Endothelial cell of umbilical vein (primary cell): ENCODE measurements at regions not wholly inside any gene's neighbourhood (a gene's known extent, or its start where the extent isn't known, plus 50 kb on each side); places are given as distances from the start of the nearest gene placed in this dataset.

Source experiments
- BruUV-seq: library from RNA; stranded (reverse); fragments of 400-500 nt; replicated peaks from 2 replicates; lab custom pipeline; 2021; lab: Mats Ljungman, UMichigan
- CTCF ChIA-PET: fragments of 300-600, 350-600 bp; sonication (Branson Sonifier 250); formaldehyde crosslinking; loops from one replicate; lab custom pipeline; 2021; ENCODE audit warnings: antibody characterized with exemption, inconsistent platforms; lab: Charles Lee
- POLR2A ChIA-PET: fragments of 300-600, 350-600 bp; sonication (Branson Sonifier 250); formaldehyde crosslinking; loops from one replicate; lab custom pipeline; 2021; ENCODE audit warnings: antibody characterized with exemption, inconsistent platforms; lab: Charles Lee
- DNase-seq: peaks from one replicate; pipeline ENCODE4 v3.0.0-alpha.2; 2011; ENCODE audit warnings: low read depth, low spot score
- FAIRE-seq: peaks from 2 replicates; lab custom pipeline; 2011; peaks lifted over from hg19 to GRCh38; lab: Jason Lieb, UNC
- H2AFZ ChIP-seq: 2 replicates; pipeline ENCODE4 v1.6.0; 2012; ENCODE audit warnings: low read depth, low read length, control low read depth, inconsistent platforms
- H3K27ac ChIP-seq: 2 replicates; pipeline ENCODE4 v1.5.1; 2011; ENCODE audit warnings: low read depth, mild to moderate bottlenecking, control low read depth, low read length, moderate library complexity; ENCODE audit not compliant: insufficient read depth
- H3K27me3 ChIP-seq, 2 experiments: 2 replicates each; pipeline versions ENCODE4 v1.6.0 to v1.6.1; 2011; ENCODE audit warnings: low read length in 2 of 2, mixed read lengths in 1 of 2; ENCODE audit not compliant: control insufficient read depth in 2 of 2, insufficient read depth in 2 of 2
- H3K36me3 ChIP-seq, 2 experiments: 2 replicates in 1 of 2; 3 replicates in 1 of 2; pipeline ENCODE4 v1.5.1; 2011; ENCODE audit warnings: low read length in 2 of 2, mild to moderate bottlenecking in 1 of 2, moderate library complexity in 1 of 2; ENCODE audit not compliant: control insufficient read depth in 2 of 2, insufficient read depth in 2 of 2; ENCODE audit errors: extremely low read depth in 1 of 2
- H3K4me1 ChIP-seq: 3 replicates; pipeline ENCODE4 v1.5.1; 2011; ENCODE audit warnings: mild to moderate bottlenecking, low read length; ENCODE audit not compliant: control insufficient read depth, insufficient read depth; ENCODE audit errors: extremely low read depth
- H3K4me2 ChIP-seq: 2 replicates; pipeline ENCODE4 v1.6.1; 2011; ENCODE audit warnings: low read length, control low read depth, mixed read lengths; ENCODE audit not compliant: insufficient read depth
- H3K4me3 ChIP-seq, 3 experiments: fragments of 200-600 bp in 1 of 3; sonication (generic), shearing (Covaris generic) in 1 of 3; replicated peaks in 1 of 3; 2 replicates each; pipeline ENCODE4 v1.5.1; 2011 to 2016; ENCODE audit warnings: control low read depth in 3 of 3, low read length in 3 of 3, mild to moderate bottlenecking in 2 of 3, inconsistent platforms in 1 of 3, low read depth in 1 of 3, moderate library complexity in 1 of 3; ENCODE audit not compliant: insufficient read depth in 1 of 3
- H3K79me2 ChIP-seq: 2 replicates; pipeline ENCODE4 v1.6.0; 2012; ENCODE audit warnings: low read length, inconsistent platforms; ENCODE audit not compliant: control insufficient read depth, insufficient read depth
- H3K9ac ChIP-seq: replicated peaks from 2 replicates; pipeline ENCODE3; 2011; ENCODE audit warnings: low read length, control low read depth; ENCODE audit not compliant: insufficient read depth; ENCODE audit errors: extremely low read depth
- H3K9me1 ChIP-seq: replicated peaks from 3 replicates; pipeline ENCODE4 v1.6.0; 2011; ENCODE audit warnings: mild to moderate bottlenecking, low read length; ENCODE audit not compliant: control insufficient read depth, insufficient read depth; ENCODE audit errors: extremely low read depth
- H3K9me3 ChIP-seq: replicated peaks from 2 replicates; pipeline ENCODE4 v1.5.1; 2012; ENCODE audit warnings: low read length, inconsistent platforms; ENCODE audit not compliant: control insufficient read depth, insufficient read depth
- H4K20me1 ChIP-seq: replicated peaks from 2 replicates; pipeline ENCODE3; 2011; ENCODE audit warnings: mild to moderate bottlenecking, low read length; ENCODE audit not compliant: control insufficient read depth, insufficient read depth; ENCODE audit errors: extremely low read depth
- EZH2 ChIP-seq: IDR thresholded peaks from 2 replicates; pipeline ENCODE4 v1.6.1; 2012; ENCODE audit warnings: borderline replicate concordance, low read depth, mild to moderate bottlenecking, moderate library complexity, low read length, inconsistent platforms; ENCODE audit not compliant: severe bottlenecking
- FOS ChIP-seq: IDR thresholded peaks from 2 replicates; pipeline ENCODE4 v1.6.1; 2011; ENCODE audit warnings: mild to moderate bottlenecking, low read length, moderate library complexity, borderline replicate concordance; ENCODE audit not compliant: insufficient read depth
- GATA2 ChIP-seq: IDR thresholded peaks from 2 replicates; pipeline ENCODE4 v1.7.0; 2011; ENCODE audit warnings: low read depth, mild to moderate bottlenecking, moderate library complexity, mixed read lengths, low read length; ENCODE audit not compliant: insufficient read length, insufficient read depth
- JUN ChIP-seq: IDR thresholded peaks from 2 replicates; pipeline ENCODE4 v1.6.1; 2011; ENCODE audit warnings: borderline replicate concordance, low read depth; ENCODE audit not compliant: insufficient read length, insufficient read depth
- MYC ChIP-seq: IDR thresholded peaks from one replicate; pipeline ENCODE4 v1.6.1; 2011; ENCODE audit warnings: mild to moderate bottlenecking, low read depth, low read length
- POLR2A ChIP-seq: IDR thresholded peaks from 2 replicates; pipeline ENCODE4 v1.6.1; 2012; ENCODE audit warnings: low read depth, mild to moderate bottlenecking, control low read depth, low read length
- POLR2AphosphoS5 ChIP-seq: IDR thresholded peaks from 2 replicates; pipeline ENCODE4 v1.6.1; 2012; ENCODE audit warnings: low read depth, mild to moderate bottlenecking, control low read depth, low read length, moderate library complexity; ENCODE audit not compliant: insufficient read depth
- dilution Hi-C: fragments of 300-500 bp; cut with MboI; formaldehyde crosslinking; loops from one replicate; pipeline ENCODE4 v1.15.0; 2019; ENCODE audit warnings: low sequenced_read_pairs; ENCODE audit not compliant: extremely low pct_ligation_motif_present
- intact Hi-C: fragments of 100-400 bp; cut with micrococcal nuclease; formaldehyde crosslinking; loops from one replicate; pipeline ENCODE4 v1.10.0; 2022
- TF ChIP-seq, protein P1 (sequence below): IDR thresholded peaks from 2 replicates; pipeline ENCODE4 v1.6.1; 2011; ENCODE audit not compliant: insufficient read depth, insufficient read length
- TF ChIP-seq, protein P2 (sequence below), 2 donors: IDR thresholded peaks; 1 replicate in 1 of 2; 2 replicates in 1 of 2; pipeline ENCODE4 v1.5.1; 2011; ENCODE audit warnings: low read length in 2 of 2, mild to moderate bottlenecking in 2 of 2, moderate library complexity in 2 of 2, control low read depth in 1 of 2, inconsistent platforms in 1 of 2, low read depth in 1 of 2; ENCODE audit not compliant: insufficient read depth in 1 of 2; ENCODE audit errors: extremely low read depth in 1 of 2

DNA sequence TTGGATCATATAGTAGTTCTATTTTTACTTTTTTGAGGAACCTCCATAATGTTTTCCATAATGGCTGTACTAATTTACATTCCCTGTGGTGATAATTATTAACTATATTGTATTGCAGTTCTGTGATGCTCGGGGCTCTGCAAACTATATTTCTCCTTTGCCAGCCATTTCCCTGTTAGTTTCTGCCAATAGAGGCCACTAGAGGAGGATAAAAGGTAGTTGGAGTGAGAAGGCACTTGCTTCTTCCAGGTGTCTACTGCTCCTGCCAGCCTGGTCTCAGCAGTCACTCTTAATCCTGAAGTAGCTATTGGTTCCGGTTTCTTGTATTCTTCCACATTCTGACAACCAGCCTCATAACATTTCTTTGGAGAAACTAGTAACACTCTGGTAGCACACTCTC lies 233.9 kb upstream of the GBE1 start:
- no peaks in the 10 kb centered on the region for H3K4me1 ChIP-seq
- H3K36me3 ChIP-seq, result no peaks in the 10 kb centered on the region
- DNase-seq, result no peak
- no TSS peak for BruUV-seq
- H3K9me3 ChIP-seq, result no peaks in the 10 kb centered on the region
- POLR2A ChIA-PET, result no interaction called here
- no peak for FAIRE-seq
- no peaks in the 10 kb centered on the region for H3K79me2 ChIP-seq
- no peak overlapping the region for H2AFZ ChIP-seq
- no peak overlapping the region for H3K9ac ChIP-seq
- H4K20me1 ChIP-seq, result no peaks in the 10 kb centered on the region
- dilution Hi-C loops (no loop called here), intact Hi-C loops (no loop called here)
- peaks cover 0 to 3% of the 10 kb centered on the region in 2 experiments for H3K27me3 ChIP-seq
- no peak overlapping the region for H3K4me3 ChIP-seq
- H3K4me2 ChIP-seq, result no peak overlapping the region
- H3K27ac ChIP-seq, result no peak overlapping the region
- no peaks in the 10 kb centered on the region for H3K9me1 ChIP-seq
- CTCF ChIA-PET, result interaction anchor here (1.0 to 1.6 kb wide), 2 partner anchors 138 to 334 kb away, joined by 3 read pairs; no protein-coding TSS in a partner anchor
- TF ChIP-seq FOS, result no peak
- TF ChIP-seq POLR2AphosphoS5, result no peak
- no peak for TF ChIP-seq GATA2
- no peak for TF ChIP-seq POLR2A
- TF ChIP-seq, protein P1, sequence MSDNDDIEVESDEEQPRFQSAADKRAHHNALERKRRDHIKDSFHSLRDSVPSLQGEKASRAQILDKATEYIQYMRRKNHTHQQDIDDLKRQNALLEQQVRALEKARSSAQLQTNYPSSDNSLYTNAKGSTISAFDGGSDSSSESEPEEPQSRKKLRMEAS, result no peak
- TF ChIP-seq, protein P2, sequence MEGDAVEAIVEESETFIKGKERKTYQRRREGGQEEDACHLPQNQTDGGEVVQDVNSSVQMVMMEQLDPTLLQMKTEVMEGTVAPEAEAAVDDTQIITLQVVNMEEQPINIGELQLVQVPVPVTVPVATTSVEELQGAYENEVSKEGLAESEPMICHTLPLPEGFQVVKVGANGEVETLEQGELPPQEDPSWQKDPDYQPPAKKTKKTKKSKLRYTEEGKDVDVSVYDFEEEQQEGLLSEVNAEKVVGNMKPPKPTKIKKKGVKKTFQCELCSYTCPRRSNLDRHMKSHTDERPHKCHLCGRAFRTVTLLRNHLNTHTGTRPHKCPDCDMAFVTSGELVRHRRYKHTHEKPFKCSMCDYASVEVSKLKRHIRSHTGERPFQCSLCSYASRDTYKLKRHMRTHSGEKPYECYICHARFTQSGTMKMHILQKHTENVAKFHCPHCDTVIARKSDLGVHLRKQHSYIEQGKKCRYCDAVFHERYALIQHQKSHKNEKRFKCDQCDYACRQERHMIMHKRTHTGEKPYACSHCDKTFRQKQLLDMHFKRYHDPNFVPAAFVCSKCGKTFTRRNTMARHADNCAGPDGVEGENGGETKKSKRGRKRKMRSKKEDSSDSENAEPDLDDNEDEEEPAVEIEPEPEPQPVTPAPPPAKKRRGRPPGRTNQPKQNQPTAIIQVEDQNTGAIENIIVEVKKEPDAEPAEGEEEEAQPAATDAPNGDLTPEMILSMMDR (IDR thresholded peaks at IDR 0.05; ENCODE audit: extremely low read depth in 1 of 2, insufficient read depth in 1 of 2, low read depth in 1 of 2, low read length in 2 of 2), result no peak
- no peak for TF ChIP-seq EZH2
- no peak for TF ChIP-seq MYC
- TF ChIP-seq JUN, result no peak
